Left cardiac atrium (tissue), 4 donors: ENCODE measurements at regions not wholly inside any gene's neighbourhood (a gene's known extent, or its start where the extent isn't known, plus 50 kb on each side); places are given as distances from the start of the nearest gene placed in this dataset.

Experiments
- ATAC-seq, 2 donors: fragments of 200-7000 bp; cut with Tn5 transposase; one replicate each; pipeline ENCODE4 v1.9.1; 2020; ENCODE audit warnings: mild to moderate bottlenecking in 2 of 2, moderate library complexity in 2 of 2
- DNase-seq: peaks from one replicate; pipeline ENCODE4 v3.0.0-alpha.2; 2020
- intact Hi-C, 2 donors: fragments of 100-400 bp; cut with DNase I; formaldehyde crosslinking; loops; one replicate each; pipeline versions ENCODE4 v1.14.1 to v1.15.1; 2022 to 2023
- donor health status: DM: no; HTN: yes; CAD: no.
- donor health status: DM: no; HTN: yes; CAD: no; lungs with severe emphysema.
- donor health status: DM: yes; HTN: yes; CAD: no.
- donor health status: Dilated cardiomyopathy.

- intact Hi-C loops, result no loop called here
- DNase-seq, result no peak
- no peak for ATAC-seq
Observed at GRCh38 chr13:56271686-56272085, 869.0 kb upstream of the PRR20A start.

GRCh38 chr13:56283262-56283828 is 857.4 kb upstream of the PRR20A start:
- no peak for DNase-seq
- no peak for ATAC-seq
- intact Hi-C loops, result no loop called here

GRCh38 chr13:56299650-56300049 is 841.1 kb upstream of the PRR20A start:
- no peak for DNase-seq
- intact Hi-C loops, result no loop called here
- no peak for ATAC-seq

- no peak for DNase-seq
- intact Hi-C loops, result no loop called here
- no peak for ATAC-seq
Observed at GRCh38 chr13:56314765-56315164, 826.0 kb upstream of the PRR20A start.

GRCh38 chr13:56317841-56318240 is 822.9 kb upstream of the PRR20A start:
- no peak for DNase-seq
- ATAC-seq, result no peak
- intact Hi-C loops, result no loop called here

- no peak for DNase-seq
- intact Hi-C loops, result no loop called here
- no peak for ATAC-seq
Observed at GRCh38 chr13:56332671-56333070, 808.0 kb upstream of the PRR20A start.

GRCh38 chr13:56335775-56336174 is 804.9 kb upstream of the PRR20A start:
- DNase-seq, result no peak
- intact Hi-C loops, result no loop called here
- no peak for ATAC-seq

GRCh38 chr13:56338421-56338820 is 802.3 kb upstream of the PRR20A start:
- intact Hi-C loops, result no loop called here
- no peak for ATAC-seq

GRCh38 chr13:56347014-56347413 is 793.7 kb upstream of the PRR20A start:
- intact Hi-C loops, result no loop called here
- ATAC-seq (no peak), DNase-seq (no peak)

More at GRCh38 chr13:56338421-56338820, 802.3 kb upstream of the PRR20A start:
- DNase-seq, result no peak

- DNase-seq (no peak), ATAC-seq (no peak)
- intact Hi-C loops, result no loop called here
Observed at GRCh38 chr13:56349866-56350265, 790.9 kb upstream of the PRR20A start.

GRCh38 chr13:56351041-56351440 is 789.7 kb upstream of the PRR20A start:
- no peak for ATAC-seq
- intact Hi-C loops, result no loop called here
- no peak for DNase-seq

- intact Hi-C loops, result no loop called here
- ATAC-seq (no peak), DNase-seq (no peak)
Observed at GRCh38 chr13:56352361-56352760, 788.4 kb upstream of the PRR20A start.

- DNase-seq (no peak), ATAC-seq (peak in 1 of 2 donors; percentile 53)
- intact Hi-C loops, result no loop called here
Observed at GRCh38 chr13:56352901-56353300, 787.8 kb upstream of the PRR20A start.

- DNase-seq, result no peak
- no peak for ATAC-seq
- intact Hi-C loops, result no loop called here
Observed at GRCh38 chr13:56356690-56357089, 784.0 kb upstream of the PRR20A start.

- intact Hi-C loops, result no loop called here
- no peak for DNase-seq
- ATAC-seq, result no peak
Observed at GRCh38 chr13:56378566-56378965, 762.2 kb upstream of the PRR20A start.

- ATAC-seq (no peak), DNase-seq (no peak)
- intact Hi-C loops, result no loop called here
Observed at GRCh38 chr13:56393549-56393948, 747.2 kb upstream of the PRR20A start.

GRCh38 chr13:56396318-56396717 is 744.4 kb upstream of the PRR20A start:
- no peak for ATAC-seq
- DNase-seq, result no peak
- intact Hi-C loops, result no loop called here

GRCh38 chr13:56400774-56401173 is 739.9 kb upstream of the PRR20A start:
- intact Hi-C loops, result no loop called here
- DNase-seq (no peak), ATAC-seq (peak in 1 of 2 donors; percentile 47)

GRCh38 chr13:56412856-56413255 is 727.9 kb upstream of the PRR20A start:
- intact Hi-C loops, result no loop called here
- ATAC-seq (no peak), DNase-seq (no peak)

GRCh38 chr13:56424246-56424645 is 716.5 kb upstream of the PRR20A start:
- intact Hi-C loops, result no loop called here

GRCh38 chr13:56457535-56458190 is 683.1 kb upstream of the PRR20A start:
- intact Hi-C loops, result no loop called here
- ATAC-seq (no peak), DNase-seq (no peak)

More at GRCh38 chr13:56424246-56424645, 716.5 kb upstream of the PRR20A start:
- ATAC-seq, result no peak
- DNase-seq, result no peak
